Tibial nerve (tissue), 4 donors: ENCODE measurements at regions not wholly inside any gene's neighbourhood (a gene's known extent, or its start where the extent isn't known, plus 50 kb on each side); places are given as distances from the start of the nearest gene placed in this dataset.

Experiments
- DNase-seq, 2 donors: peaks; one replicate each; pipeline ENCODE4 v3.0.0-alpha.2; 2019; ENCODE audit warnings: low spot score in 2 of 2
- H3K27ac ChIP-seq, 4 donors: fragments of 200-600 bp; sonication (generic) in 3 of 4; one replicate each; pipeline ENCODE4 v1.5.1; 2017 to 2019; ENCODE audit warnings: mild to moderate bottlenecking in 1 of 4
- H3K27me3 ChIP-seq, 2 donors: fragments of 200-600 bp; sonication (generic) in 1 of 2; one replicate each; pipeline versions ENCODE4 v1.5.1 to v1.6.0; 2017 to 2019
- H3K36me3 ChIP-seq, 3 donors: fragments of 200-600 bp; sonication (generic); one replicate each; pipeline ENCODE4 v1.5.1; 2018 to 2019
- H3K4me1 ChIP-seq, 4 donors: fragments of 200-600 bp; sonication (generic) in 3 of 4; one replicate each; pipeline ENCODE4 v1.5.1; 2017 to 2019
- H3K4me3 ChIP-seq, 4 donors: fragments of 200-600 bp; sonication (generic) in 3 of 4; one replicate each; pipeline ENCODE4 v1.5.1; 2017 to 2019; ENCODE audit warnings: mild to moderate bottlenecking in 1 of 4, moderate library complexity in 1 of 4
- H3K9me3 ChIP-seq, 4 donors: fragments of 200-600 bp; sonication (generic) in 3 of 4; one replicate each; pipeline ENCODE4 v1.5.1; 2017 to 2019
- CTCF ChIP-seq, 5 experiments: fragments of 200-600 bp in 3 of 5; fragments of 450-650 bp in 2 of 5; sonication (generic) in 3 of 5; IDR thresholded peaks; one replicate each; pipeline ENCODE4 v1.5.1; 2016 to 2019; ENCODE audit warnings: antibody characterized with exemption in 5 of 5, mild to moderate bottlenecking in 3 of 5, moderate library complexity in 2 of 5
- EP300 ChIP-seq, 2 donors: sonication (generic); formaldehyde crosslinking; IDR thresholded peaks; one replicate each; pipeline ENCODE4 v1.6.1; 2017; ENCODE audit warnings: antibody characterized with exemption in 2 of 2, mild to moderate bottlenecking in 1 of 2
- POLR2A ChIP-seq, 2 donors: fragments of 450-650 bp; IDR thresholded peaks; one replicate each; pipeline ENCODE4 v1.6.1; 2017; ENCODE audit warnings: antibody characterized with exemption in 2 of 2, mild to moderate bottlenecking in 2 of 2, moderate library complexity in 2 of 2
- WGBS, 2 donors: methylation state at CpG; one replicate each; pipeline ENCODE4 v1.1.5; 2018; 5-methylcytosine and 5-hydroxymethylcytosine counted together

GRCh38 chr15:70306081-70306480 lies 208.4 kb upstream of the TLE3 start:
- no peaks in the 10 kb centered on the region for H3K36me3 ChIP-seq
- TF ChIP-seq POLR2A (IDR thresholded peaks at IDR 0.05) (no peak), CTCF (IDR thresholded peaks at IDR 0.05) (no peak), EP300 (IDR thresholded peaks at IDR 0.05) (no peak)
- DNase-seq: no peak
- WGBS, 2 donors: 46 to 59% methylated on average over 6 of the region's 6 CpGs
- H3K27ac ChIP-seq: no peak overlapping the region
- H3K4me1 ChIP-seq: peaks cover 0 to 15% (median 4%) of the 10 kb centered on the region in 4 donors
- H3K27me3 ChIP-seq: no peaks in the 10 kb centered on the region
- H3K4me3 ChIP-seq: no peak overlapping the region
- H3K9me3 ChIP-seq: peaks cover 0 to 8% (median 0%) of the 10 kb centered on the region in 4 donors

- Histone ChIP-seq H3K4me3 (no peak overlapping the region), H3K36me3 (no peaks in the 10 kb centered on the region), H3K4me1 (peaks cover 0 to 15% (median 6%) of the 10 kb centered on the region in 4 donors), H3K9me3 (peaks cover 0 to 8% (median 0%) of the 10 kb centered on the region in 4 donors), H3K27ac (no peak overlapping the region), H3K27me3 (no peaks in the 10 kb centered on the region)
- 94 to 98% methylated on average over 4 of the region's 4 CpGs for WGBS, 2 donors
- no peak for TF ChIP-seq CTCF (IDR thresholded peaks at IDR 0.05)
- TF ChIP-seq POLR2A (IDR thresholded peaks at IDR 0.05): no peak
- no peak for DNase-seq
These were observed 206.3 kb upstream of the TLE3 start for GRCh38 chr15:70303981-70304380.

GRCh38 chr15:70302360-70302759 lies 204.6 kb upstream of the TLE3 start:
- 96 to 98% methylated on average over 1 of the region's 1 CpG for WGBS, 2 donors
- Histone ChIP-seq H3K27me3 (no peaks in the 10 kb centered on the region), H3K4me3 (no peak overlapping the region), H3K27ac (no peak overlapping the region), H3K9me3 (peaks cover 0 to 8% (median 0%) of the 10 kb centered on the region in 4 donors), H3K4me1 (peaks cover 0 to 12% (median 2%) of the 10 kb centered on the region in 4 donors), H3K36me3 (no peaks in the 10 kb centered on the region)
- no peak for DNase-seq
- TF ChIP-seq POLR2A (IDR thresholded peaks at IDR 0.05) (no peak), EP300 (IDR thresholded peaks at IDR 0.05) (no peak)

DNA sequence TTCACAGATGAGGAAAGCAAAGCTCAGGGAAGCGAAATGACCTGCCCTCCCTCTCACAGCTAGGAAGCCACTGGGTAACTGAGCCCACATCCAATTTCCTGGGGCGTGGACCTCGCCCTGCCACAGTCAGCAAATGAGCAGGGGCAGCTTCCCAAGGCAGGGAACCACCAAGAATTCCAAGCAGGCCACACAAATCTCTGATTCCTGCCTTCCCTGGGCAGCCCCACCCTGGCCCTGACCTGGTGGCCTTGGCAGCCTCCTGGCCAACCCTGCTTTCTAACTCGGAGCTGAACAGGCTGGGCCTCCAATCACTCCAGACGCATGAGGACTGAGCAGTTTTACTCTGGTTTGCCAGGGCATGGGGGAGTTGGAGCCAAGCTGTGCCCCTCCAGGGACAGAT lies 203.7 kb upstream of the TLE3 start:
- DNase-seq: no peak
- Histone ChIP-seq H3K27ac (no peak overlapping the region), H3K4me1 (peaks cover 0 to 12% (median 2%) of the 10 kb centered on the region in 4 donors), H3K27me3 (no peaks in the 10 kb centered on the region), H3K36me3 (no peaks in the 10 kb centered on the region), H3K4me3 (no peak overlapping the region), H3K9me3 (peaks cover 0 to 8% (median 0%) of the 10 kb centered on the region in 4 donors)
- TF ChIP-seq CTCF (IDR thresholded peaks at IDR 0.05) (no peak), POLR2A (IDR thresholded peaks at IDR 0.05) (no peak), EP300 (IDR thresholded peaks at IDR 0.05) (no peak)
- 86 to 93% methylated on average over 3 to 4 of the region's 5 CpGs for WGBS, 2 donors

DNA sequence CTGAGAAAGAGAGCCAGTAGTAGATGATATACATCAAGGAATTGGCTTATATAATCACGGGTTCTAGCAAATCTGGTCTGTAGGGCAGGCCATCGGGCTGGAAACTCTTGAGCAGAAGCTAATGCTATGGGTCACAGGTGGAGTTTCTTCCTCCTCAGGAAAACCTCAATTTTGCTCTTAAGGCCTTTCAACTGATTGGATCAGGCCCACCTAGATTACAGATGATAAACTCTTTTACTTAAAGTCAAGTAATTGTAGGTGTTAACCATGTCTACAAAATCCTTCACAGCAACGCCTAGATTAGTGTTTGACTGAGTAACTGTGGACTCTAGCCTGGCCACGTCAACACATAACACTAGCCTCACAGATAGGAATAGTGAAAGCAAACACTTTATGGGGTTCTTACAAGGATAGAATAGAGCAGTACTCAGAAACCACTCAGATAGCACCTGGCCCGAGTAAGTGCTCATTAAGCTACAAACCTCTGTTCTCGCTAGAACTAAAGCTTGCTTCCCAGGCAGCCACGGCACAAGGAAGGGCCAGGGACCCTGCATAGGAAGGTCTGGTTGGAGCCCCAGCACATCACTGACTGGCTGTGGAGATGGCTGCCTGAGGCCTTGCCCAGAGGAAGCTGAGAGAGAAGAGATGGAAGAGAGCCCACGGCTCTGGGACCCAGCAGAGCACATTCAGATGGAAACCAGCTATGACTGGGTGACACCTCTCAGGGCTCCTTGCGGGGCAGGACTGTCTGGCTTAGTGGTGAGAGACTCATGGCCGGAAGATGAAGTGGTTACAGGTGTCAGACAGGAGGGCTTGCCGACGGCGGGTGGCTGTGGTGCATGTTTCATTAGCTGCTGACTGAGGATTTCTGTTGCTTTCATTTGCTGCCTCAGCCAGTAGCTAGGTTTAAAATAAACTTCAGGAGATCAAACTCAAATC lies 202.5 kb upstream of the TLE3 start:
- Histone ChIP-seq H3K4me3 (no peak overlapping the region), H3K27me3 (no peaks in the 10 kb centered on the region), H3K9me3 (peaks cover 0 to 7% (median 0%) of the 10 kb centered on the region in 4 donors), H3K27ac (peak overlapping the region in 1 of 4 donors; percentile 2), H3K36me3 (no peaks in the 10 kb centered on the region), H3K4me1 (peaks cover 0 to 12% (median 2%) of the 10 kb centered on the region in 4 donors)
- WGBS, 2 donors: 87 to 95% methylated on average over 13 of the region's 13 CpGs
- TF ChIP-seq POLR2A (IDR thresholded peaks at IDR 0.05): no peak
- no peak for TF ChIP-seq CTCF (IDR thresholded peaks at IDR 0.05)
- no peak for TF ChIP-seq EP300 (IDR thresholded peaks at IDR 0.05)
- no peak for DNase-seq
